Femur (tissue), 1 donor: ENCODE measurements at regions not wholly inside any gene's neighbourhood (a gene's known extent, or its start where the extent isn't known, plus 50 kb on each side); places are given as distances from the start of the nearest gene placed in this dataset.

Experiments used
- DNase-seq: peaks from one replicate; pipeline ENCODE4 v3.0.0-alpha.2; 2017

GRCh38 chr5:164637931-164638521 is 1132.6 kb downstream of the MAT2B start:
- DNase-seq: no peak

- no peak for DNase-seq
These were observed 1143.8 kb downstream of the MAT2B start for GRCh38 chr5:164649266-164649665.

DNA sequence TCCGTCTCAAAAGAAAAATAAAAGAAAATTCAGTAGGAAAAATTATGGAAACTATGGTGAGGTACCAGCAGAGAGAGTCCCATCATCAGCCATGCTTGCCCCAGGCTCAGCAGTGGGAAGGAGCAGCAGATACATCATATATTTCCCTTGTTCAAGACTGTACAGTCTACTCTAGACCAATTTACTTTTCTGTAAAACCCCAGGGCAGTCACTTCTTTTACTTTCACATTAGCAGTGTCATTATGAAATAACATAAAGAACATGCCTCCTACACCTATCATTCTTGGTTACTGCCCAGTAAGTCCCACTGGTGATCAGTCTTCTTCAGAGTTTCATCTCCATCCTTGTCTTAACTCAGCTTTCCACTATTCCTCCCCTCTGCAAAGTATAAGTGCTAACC is 1145.0 kb downstream of the MAT2B start:
- DNase-seq: no peak

GRCh38 chr5:164651546-164652275 is 1146.3 kb downstream of the MAT2B start:
- DNase-seq: no peak

DNA sequence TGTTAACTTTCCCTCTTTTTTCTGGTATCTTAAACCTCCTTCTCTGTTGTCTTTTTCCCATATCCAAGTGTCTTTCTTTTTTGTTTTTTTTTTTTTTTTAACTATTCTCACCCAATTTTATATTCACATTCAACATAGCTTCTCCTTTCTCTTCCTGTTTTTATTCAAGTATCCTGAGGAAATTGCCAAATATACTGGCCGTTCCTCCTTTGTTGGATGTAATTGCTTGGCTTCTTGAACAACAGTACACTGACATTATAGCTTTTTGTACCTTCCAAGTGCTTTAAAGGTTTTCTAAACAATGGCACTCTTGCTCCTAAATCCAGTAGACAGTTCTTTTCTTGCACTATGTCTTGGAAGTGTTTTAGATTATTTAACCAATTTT is 1146.8 kb downstream of the MAT2B start:
- no peak for DNase-seq

GRCh38 chr5:164663198-164663989 is 1158.0 kb downstream of the MAT2B start:
- no peak for DNase-seq

DNA sequence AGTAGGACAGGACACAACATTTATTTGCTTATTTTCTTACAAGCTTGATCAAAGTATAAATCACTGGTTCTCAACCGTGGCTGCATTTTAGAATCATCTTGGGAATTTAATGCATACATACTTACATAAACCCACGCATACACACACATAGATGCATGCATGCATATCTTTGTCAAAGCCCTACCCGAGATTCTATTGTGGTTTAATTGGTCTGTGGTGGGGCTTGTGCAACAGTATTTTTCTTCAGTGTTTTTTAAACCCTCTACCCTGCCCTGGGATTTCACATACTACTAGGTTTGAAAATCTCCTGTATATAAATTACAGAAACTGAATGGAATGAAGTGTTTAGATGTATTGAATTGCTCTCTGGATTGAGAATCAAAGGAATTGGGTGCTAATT is 1166.2 kb downstream of the MAT2B start:
- no peak for DNase-seq

- no peak for DNase-seq
These were observed 1166.8 kb downstream of the MAT2B start for GRCh38 chr5:164672205-164672604.

DNA sequence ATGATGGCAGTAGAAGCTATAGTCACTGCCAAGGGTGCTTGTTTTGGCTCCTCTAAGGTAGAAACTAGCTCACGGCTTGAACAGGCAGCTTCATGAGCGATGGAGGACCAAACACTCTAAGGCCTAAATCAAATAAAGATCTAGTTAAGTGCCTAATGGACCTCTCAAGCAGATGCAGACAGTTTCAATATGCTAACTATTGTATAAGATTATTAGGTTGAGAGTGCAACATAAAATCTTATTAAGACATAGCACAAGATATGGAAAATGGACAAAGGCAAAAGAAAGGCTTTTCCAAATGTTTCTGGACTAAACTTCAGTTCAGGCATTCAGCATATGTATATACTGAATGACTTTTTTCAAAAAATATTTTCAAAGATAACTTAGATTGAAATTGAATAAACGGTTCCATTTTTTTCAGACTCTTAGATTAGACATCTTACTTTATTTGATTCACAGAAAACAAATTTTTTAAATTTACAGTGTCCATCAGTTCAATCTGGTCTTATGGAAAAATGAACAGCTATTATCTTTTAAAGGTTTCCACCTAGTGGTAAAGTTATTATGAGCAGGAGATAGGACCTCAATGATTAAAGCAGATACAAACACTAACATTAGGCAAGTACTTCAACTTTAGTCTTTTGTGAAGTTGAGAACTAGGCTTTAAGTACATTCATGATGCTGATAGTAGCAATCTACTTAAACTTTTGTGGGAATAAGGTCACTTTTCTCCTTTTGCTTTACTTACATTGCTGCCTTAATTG is 1167.7 kb downstream of the MAT2B start:
- DNase-seq: no peak

GRCh38 chr5:164679461-164679860 is 1174.0 kb downstream of the MAT2B start:
- DNase-seq: no peak

- no peak for DNase-seq
These were observed 1174.8 kb downstream of the MAT2B start for GRCh38 chr5:164680216-164680615.

DNA sequence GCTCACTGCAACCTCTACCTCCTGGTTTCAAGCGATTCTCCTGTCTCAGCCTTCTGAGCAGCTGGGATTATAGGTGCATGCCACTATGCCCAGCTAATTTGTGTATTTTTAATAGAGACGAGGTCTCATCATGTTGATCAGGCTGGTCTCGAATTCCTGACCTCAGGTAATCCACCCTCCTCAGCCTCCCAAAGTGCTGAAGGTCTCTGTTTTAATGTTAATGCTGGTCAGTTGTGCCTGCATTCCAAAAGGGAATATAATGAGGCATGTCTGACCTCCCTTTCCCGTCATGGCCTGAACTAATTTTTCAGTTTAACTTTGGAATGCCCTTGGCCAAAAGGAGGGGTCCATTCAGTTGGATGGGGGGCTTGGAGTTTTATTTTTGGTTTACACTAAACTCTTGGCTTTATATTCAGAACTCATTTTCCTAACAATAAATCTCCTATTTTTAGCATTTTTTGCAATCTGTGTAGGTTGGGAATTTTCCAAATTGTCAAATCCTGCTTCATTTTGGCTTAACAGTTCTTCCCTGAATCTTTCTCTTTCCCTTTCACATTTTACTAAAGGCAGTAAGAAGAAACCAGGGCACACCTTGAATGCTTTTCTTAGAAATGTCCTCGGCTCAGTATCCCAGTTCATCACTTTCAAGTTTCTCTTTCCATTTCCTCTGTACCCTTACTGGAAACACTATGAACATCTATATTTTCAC is 1175.5 kb downstream of the MAT2B start:
- DNase-seq: no peak

GRCh38 chr5:164687391-164687790 is 1182.0 kb downstream of the MAT2B start:
- no peak for DNase-seq

- no peak for DNase-seq
These were observed 1183.0 kb downstream of the MAT2B start for GRCh38 chr5:164688437-164688836.

DNA sequence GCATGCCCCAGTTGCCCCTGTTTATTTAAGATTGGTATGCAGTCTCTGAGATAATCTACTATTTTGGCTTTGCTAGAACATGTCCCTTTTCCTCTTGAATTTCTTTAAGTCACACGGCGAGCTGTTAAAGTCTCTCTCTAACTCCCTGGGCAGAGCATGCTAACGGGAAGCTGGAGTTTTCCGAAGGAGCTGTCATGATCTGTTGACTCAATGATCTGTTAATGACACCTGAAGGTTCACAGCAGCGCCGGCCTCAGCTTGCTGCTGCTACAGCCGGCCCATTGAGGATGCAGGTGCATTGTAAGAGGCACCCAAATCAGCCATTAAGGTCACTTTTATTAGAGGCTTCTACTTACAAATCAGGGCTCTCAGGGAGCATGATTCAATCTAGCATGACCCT is 1203.4 kb downstream of the MAT2B start:
- no peak for DNase-seq

- DNase-seq: no peak
These were observed 1208.3 kb downstream of the MAT2B start for GRCh38 chr5:164713682-164714081.

- no peak for DNase-seq
These were observed 1215.7 kb downstream of the MAT2B start for GRCh38 chr5:164721116-164721515.

GRCh38 chr5:164721656-164722055 is 1216.2 kb downstream of the MAT2B start:
- DNase-seq: no peak

GRCh38 chr5:164722702-164723101 is 1217.3 kb downstream of the MAT2B start:
- DNase-seq: no peak

- no peak for DNase-seq
These were observed 1221.6 kb downstream of the MAT2B start for GRCh38 chr5:164727012-164727411.

DNA sequence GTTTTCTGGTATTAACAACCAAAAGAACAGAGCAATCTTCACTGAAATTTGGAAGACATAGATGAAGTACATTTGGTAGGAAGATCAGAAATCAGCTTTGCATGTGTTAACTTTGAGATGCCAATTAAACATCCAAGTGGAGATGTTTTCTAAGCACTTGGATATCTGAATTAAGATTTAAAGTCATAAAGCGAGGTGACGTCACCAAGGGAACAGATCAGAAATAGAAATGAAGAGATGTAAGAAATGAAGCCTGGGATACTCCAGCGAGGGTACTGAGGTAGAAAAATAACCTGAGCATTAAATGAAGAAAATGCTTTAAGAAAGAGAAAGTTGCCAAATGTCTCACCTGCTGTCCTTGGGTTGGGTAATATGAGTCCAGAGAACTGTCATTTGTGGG is 1223.3 kb downstream of the MAT2B start:
- DNase-seq: no peak

GRCh38 chr5:164735334-164735733 is 1229.9 kb downstream of the MAT2B start:
- no peak for DNase-seq

DNA sequence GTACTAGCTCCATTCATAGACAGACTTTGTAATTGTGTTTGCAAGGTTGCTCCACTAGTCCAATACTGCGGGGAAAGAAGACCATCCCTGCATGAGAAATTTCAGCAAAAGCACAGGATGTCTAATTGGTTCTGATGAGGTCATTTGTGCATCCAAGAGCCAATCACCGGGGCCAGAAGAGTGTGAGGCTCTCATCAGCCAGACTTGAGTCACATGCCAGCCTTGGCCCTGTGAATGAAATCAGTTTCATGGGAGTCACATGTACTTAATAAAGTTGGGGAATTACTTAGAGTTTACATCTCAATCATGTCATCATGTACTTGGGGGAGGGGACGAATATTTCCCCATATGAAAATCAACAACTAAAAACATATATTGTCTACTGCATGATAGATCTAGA is 1236.0 kb downstream of the MAT2B start:
- DNase-seq: no peak
